Neural crest cell (in vitro differentiated cells): ENCODE measurements at regions not wholly inside any gene's neighbourhood (a gene's known extent, or its start where the extent isn't known, plus 50 kb on each side); places are given as distances from the start of the nearest gene placed in this dataset.

ENCODE experiments used
- DNase-seq: peaks from one replicate; pipeline ENCODE4 v3.0.0; 2021; ENCODE audit warnings: low read depth, mixed read lengths, low spot score
- H3K27ac Mint-ChIP-seq: one replicate; pipeline ENCODE4 v1.8.0; 2021; ENCODE audit warnings: mild to moderate bottlenecking, mixed read lengths; ENCODE audit not compliant: unreplicated experiment
- H3K27me3 Mint-ChIP-seq: 2 replicates; pipeline ENCODE4 v1.8.0; 2021; ENCODE audit warnings: low read depth, mild to moderate bottlenecking, mixed read lengths
- H3K36me3 Mint-ChIP-seq: 2 replicates; pipeline ENCODE4 v1.8.0; 2021; ENCODE audit warnings: low read depth, mild to moderate bottlenecking, mixed read lengths
- H3K4me1 Mint-ChIP-seq: 2 replicates; pipeline ENCODE4 v1.8.0; 2021; ENCODE audit warnings: mixed read lengths
- H3K4me3 Mint-ChIP-seq: one replicate; pipeline ENCODE4 v1.8.0; 2021; ENCODE audit warnings: mild to moderate bottlenecking, mixed read lengths
- H3K9me3 Mint-ChIP-seq: 2 replicates; pipeline ENCODE4 v1.8.0; 2021; ENCODE audit warnings: mixed read lengths
- CTCF ChIP-seq: fragments of 200-600 bp; sonication (generic); conservative IDR thresholded peaks from 2 replicates; pipeline ENCODE4 v1.5.0; 2021; ENCODE audit warnings: antibody characterized with exemption, mild to moderate bottlenecking

GRCh38 chr9:3161912-3162311 is 318.0 kb upstream of the PUM3 start:
- Mint-ChIP-seq H3K27me3 (no peaks in the 10 kb centered on the region), H3K36me3 (no peaks in the 10 kb centered on the region), H3K9me3 (peaks cover 3% of the 10 kb centered on the region), H3K27ac (no peak overlapping the region), H3K4me3 (no peak overlapping the region), H3K4me1 (no peaks in the 10 kb centered on the region)
- DNase-seq, result no peak
- TF ChIP-seq CTCF, result no peak

- H3K36me3 Mint-ChIP-seq, result no peaks in the 10 kb centered on the region
- no peaks in the 10 kb centered on the region for H3K27me3 Mint-ChIP-seq
- TF ChIP-seq CTCF, result no peak
- no peaks in the 10 kb centered on the region for H3K4me1 Mint-ChIP-seq
- H3K27ac Mint-ChIP-seq, result no peak overlapping the region
- no peak for DNase-seq
- H3K9me3 Mint-ChIP-seq, result peaks cover 3% of the 10 kb centered on the region
- no peak overlapping the region for H3K4me3 Mint-ChIP-seq
Observed at GRCh38 chr9:3157011-3157410, 313.1 kb upstream of the PUM3 start.

- Mint-ChIP-seq H3K4me1 (no peaks in the 10 kb centered on the region), H3K9me3 (no peaks in the 10 kb centered on the region), H3K27ac (no peak overlapping the region), H3K4me3 (no peak overlapping the region), H3K27me3 (no peaks in the 10 kb centered on the region), H3K36me3 (no peaks in the 10 kb centered on the region)
- no peak for TF ChIP-seq CTCF
- no peak for DNase-seq
Observed at GRCh38 chr9:3151672-3152576, 308.0 kb upstream of the PUM3 start.

GRCh38 chr9:3150074-3150473 is 306.2 kb upstream of the PUM3 start:
- DNase-seq, result no peak
- peaks cover 9% of the 10 kb centered on the region for H3K27me3 Mint-ChIP-seq
- no peak overlapping the region for H3K4me3 Mint-ChIP-seq
- H3K27ac Mint-ChIP-seq, result no peak overlapping the region
- H3K36me3 Mint-ChIP-seq, result no peaks in the 10 kb centered on the region
- no peak for TF ChIP-seq CTCF
- H3K9me3 Mint-ChIP-seq, result no peaks in the 10 kb centered on the region
- H3K4me1 Mint-ChIP-seq, result no peaks in the 10 kb centered on the region

GRCh38 chr9:3138231-3139229 is 294.6 kb upstream of the PUM3 start:
- Mint-ChIP-seq H3K36me3 (peaks cover 4% of the 10 kb centered on the region), H3K27me3 (no peaks in the 10 kb centered on the region), H3K9me3 (peaks cover 4% of the 10 kb centered on the region), H3K27ac (no peak overlapping the region), H3K4me3 (no peak overlapping the region), H3K4me1 (no peaks in the 10 kb centered on the region)
- DNase-seq, result no peak
- TF ChIP-seq CTCF, result no peak
